HepG2 (cell line): ENCODE measurements at regions not wholly inside any gene's neighbourhood (a gene's known extent, or its start where the extent isn't known, plus 50 kb on each side); places are given as distances from the start of the nearest gene placed in this dataset.
A peak's percentile ranks its signal among the peaks of the same experiment; 100 is the strongest.

Source experiments
- ATAC-seq: fragments of 200-7000 bp; cut with Tn5 transposase; 3 replicates; pipeline ENCODE4 v1.9.1; 2020; ENCODE audit warnings: mild to moderate bottlenecking, moderate library complexity
- BruUV-seq: library from RNA; stranded (reverse); fragments of 400-500 nt; replicated peaks from 2 replicates; lab custom pipeline; 2021; lab: Mats Ljungman, UMichigan
- CTCF ChIA-PET: fragments of 300-600 bp; formaldehyde crosslinking; extraction: SDS; loops from one replicate; lab custom pipeline; 2021; ENCODE audit warnings: low total read pairs, inconsistent platforms, low intra/inter-chr PET ratio; lab: Yijun Ruan, JAX
- POLR2A ChIA-PET: fragments of 350-600 bp; sonication (Branson Sonifier 250); formaldehyde crosslinking; loops from one replicate; lab custom pipeline; 2020; ENCODE audit warnings: antibody characterized with exemption, inconsistent platforms; lab: Yijun Ruan, JAX
- DNase-seq: peaks from one replicate; pipeline ENCODE4 v3.0.0-alpha.2; 2015; ENCODE audit warnings: low spot score
- FAIRE-seq: peaks from 3 replicates; lab custom pipeline; 2011; peaks lifted over from hg19 to GRCh38; lab: Jason Lieb, UNC
- H2AFZ ChIP-seq: one replicate; pipeline ENCODE4 v1.6.1; 2011; ENCODE audit warnings: low read length, inconsistent platforms
- H3K27ac ChIP-seq: fragments of 300-600 bp; 3 replicates; pipeline ENCODE4 v1.8.0; 2011; ENCODE audit warnings: mixed run types, mild to moderate bottlenecking, mixed read lengths, low read length, inconsistent platforms; ENCODE audit not compliant: insufficient read depth; ENCODE audit errors: extremely low read length
- H3K27me3 ChIP-seq, 2 experiments: fragments of 200-600 bp in 1 of 2; 2 replicates in 1 of 2; 3 replicates in 1 of 2; pipeline versions ENCODE4 v1.6.0 to v1.8.0; 2011; ENCODE audit warnings: low read length in 2 of 2, mild to moderate bottlenecking in 2 of 2, moderate library complexity in 2 of 2, inconsistent platforms in 1 of 2; ENCODE audit not compliant: insufficient read depth in 2 of 2, control insufficient read depth in 1 of 2
- H3K36me3 ChIP-seq, 2 experiments: fragments of 200-600 bp in 1 of 2; replicated peaks in 1 of 2; 2 replicates in 1 of 2; 3 replicates in 1 of 2; pipeline versions ENCODE4 v1.5.1 to v1.8.0; 2011; ENCODE audit warnings: low read length in 2 of 2, inconsistent platforms in 1 of 2; ENCODE audit not compliant: insufficient read depth in 2 of 2, control insufficient read depth in 1 of 2
- H3K4me1 ChIP-seq: 2 replicates; pipeline ENCODE4 v1.5.1; 2012; ENCODE audit warnings: low read length, inconsistent platforms; ENCODE audit not compliant: insufficient read depth
- H3K4me2 ChIP-seq: 2 replicates; pipeline ENCODE4 v1.6.0; 2011; ENCODE audit warnings: low read depth, low read length, inconsistent platforms
- H3K4me3 ChIP-seq, 3 experiments: fragments of 200-600 bp in 1 of 3; sonication (generic), shearing (Covaris generic) in 1 of 3; replicated peaks in 1 of 3; 2 replicates each; pipeline ENCODE4 v1.5.1; 2011 to 2016; ENCODE audit warnings: low read length in 3 of 3, inconsistent platforms in 2 of 3, low read depth in 2 of 3, mild to moderate bottlenecking in 2 of 3, control low read depth in 1 of 3, mixed read lengths in 1 of 3; ENCODE audit not compliant: insufficient read depth in 1 of 3
- H3K79me2 ChIP-seq: one replicate; pipeline ENCODE4 v1.6.1; 2011; ENCODE audit warnings: low read length, inconsistent platforms; ENCODE audit not compliant: insufficient read depth
- H3K9ac ChIP-seq: 2 replicates; pipeline ENCODE4 v1.6.0; 2011; ENCODE audit warnings: mild to moderate bottlenecking, low read depth, low read length, inconsistent platforms; ENCODE audit not compliant: insufficient read depth
- H3K9me3 ChIP-seq: 2 replicates; pipeline ENCODE4 v1.5.1; 2012; ENCODE audit warnings: mild to moderate bottlenecking, low read length
- H4K20me1 ChIP-seq: 2 replicates; pipeline ENCODE4 v1.6.0; 2011; ENCODE audit warnings: inconsistent platforms, mild to moderate bottlenecking, low read length, moderate library complexity; ENCODE audit not compliant: insufficient read depth
- ATF7 ChIP-seq, 2 experiments: fragments of 450-650 bp in 1 of 2; sonication (generic) in 1 of 2; formaldehyde crosslinking in 1 of 2; IDR thresholded peaks; 2 replicates each; pipeline versions ENCODE4 v1.4.0 to v1.6.1; 2016 to 2020; ENCODE audit warnings: antibody characterized with exemption in 1 of 2, mild to moderate bottlenecking in 1 of 2, missing genetic modification reagents in 1 of 2
- ONECUT2 ChIP-seq: sonication (generic); formaldehyde crosslinking; IDR thresholded peaks from 2 replicates; pipeline ENCODE4 v1.4.0; 2020; ENCODE audit warnings: missing genetic modification reagents
- SP2 ChIP-seq: sonication (generic); formaldehyde crosslinking; IDR thresholded peaks from 2 replicates; pipeline ENCODE4 v1.5.1; 2020; ENCODE audit warnings: mild to moderate bottlenecking, missing genetic modification reagents
- ZNF703 ChIP-seq: sonication (generic); formaldehyde crosslinking; IDR thresholded peaks from 2 replicates; pipeline ENCODE4 v1.5.1; 2020; ENCODE audit warnings: missing genetic modification reagents, mild to moderate bottlenecking, moderate library complexity, borderline replicate concordance
- WGBS: methylation state at CpG from one replicate; pipeline ENCODE4 v1.1.6; 2017; ENCODE audit warnings: low lambda C conversion rate; 5-methylcytosine and 5-hydroxymethylcytosine counted together
- in situ Hi-C: cut with HindIII; loops from 2 replicates; pipeline ENCODE4 v1.10.0; 2017; ENCODE audit warnings: low pct_unique_long_range_greater_than_20kb; ENCODE audit not compliant: extremely low pct_ligation_motif_present
- intact Hi-C: fragments of 100-400 bp; cut with micrococcal nuclease; formaldehyde crosslinking; loops from one replicate; pipeline ENCODE4 v1.10.0; 2022; ENCODE audit not compliant: unreplicated experiment
- TF ChIP-seq, protein P1 (sequence below): IDR thresholded peaks from 2 replicates; pipeline ENCODE4 v1.6.1; 2016; ENCODE audit warnings: low read depth, missing genetic modification reagents, missing compliant biosample characterization
- TF ChIP-seq, protein P2 (sequence below): fragments of 450-650 bp; IDR thresholded peaks from 2 replicates; pipeline ENCODE4 v1.6.1; 2016
- TF ChIP-seq, protein P3 (sequence below): sonication (generic); formaldehyde crosslinking; IDR thresholded peaks from 2 replicates; pipeline ENCODE4 v1.4.0; 2020; ENCODE audit warnings: mild to moderate bottlenecking, missing genetic modification reagents

DNA sequence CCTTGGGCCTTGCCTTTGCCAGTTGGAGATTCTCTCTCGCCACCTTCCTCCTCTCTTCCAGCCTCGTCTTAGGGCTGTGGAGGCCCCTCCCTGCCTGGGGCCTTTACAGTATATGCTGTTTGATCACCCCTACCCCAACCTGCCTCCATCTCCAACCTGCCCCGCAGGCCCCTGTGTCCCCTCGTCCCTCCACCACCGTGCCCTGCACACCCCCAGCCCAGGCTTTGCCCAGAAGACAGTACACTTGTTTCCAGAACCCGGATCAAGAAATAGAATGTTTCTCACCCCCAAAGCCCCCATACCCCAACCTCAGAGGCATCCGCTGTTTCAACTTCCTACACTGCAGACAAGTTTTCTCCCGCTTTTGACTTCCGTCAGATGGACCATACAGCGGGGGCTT, 202.3 kb upstream of the C14orf180 start (continued):
- TF ChIP-seq, protein P1, sequence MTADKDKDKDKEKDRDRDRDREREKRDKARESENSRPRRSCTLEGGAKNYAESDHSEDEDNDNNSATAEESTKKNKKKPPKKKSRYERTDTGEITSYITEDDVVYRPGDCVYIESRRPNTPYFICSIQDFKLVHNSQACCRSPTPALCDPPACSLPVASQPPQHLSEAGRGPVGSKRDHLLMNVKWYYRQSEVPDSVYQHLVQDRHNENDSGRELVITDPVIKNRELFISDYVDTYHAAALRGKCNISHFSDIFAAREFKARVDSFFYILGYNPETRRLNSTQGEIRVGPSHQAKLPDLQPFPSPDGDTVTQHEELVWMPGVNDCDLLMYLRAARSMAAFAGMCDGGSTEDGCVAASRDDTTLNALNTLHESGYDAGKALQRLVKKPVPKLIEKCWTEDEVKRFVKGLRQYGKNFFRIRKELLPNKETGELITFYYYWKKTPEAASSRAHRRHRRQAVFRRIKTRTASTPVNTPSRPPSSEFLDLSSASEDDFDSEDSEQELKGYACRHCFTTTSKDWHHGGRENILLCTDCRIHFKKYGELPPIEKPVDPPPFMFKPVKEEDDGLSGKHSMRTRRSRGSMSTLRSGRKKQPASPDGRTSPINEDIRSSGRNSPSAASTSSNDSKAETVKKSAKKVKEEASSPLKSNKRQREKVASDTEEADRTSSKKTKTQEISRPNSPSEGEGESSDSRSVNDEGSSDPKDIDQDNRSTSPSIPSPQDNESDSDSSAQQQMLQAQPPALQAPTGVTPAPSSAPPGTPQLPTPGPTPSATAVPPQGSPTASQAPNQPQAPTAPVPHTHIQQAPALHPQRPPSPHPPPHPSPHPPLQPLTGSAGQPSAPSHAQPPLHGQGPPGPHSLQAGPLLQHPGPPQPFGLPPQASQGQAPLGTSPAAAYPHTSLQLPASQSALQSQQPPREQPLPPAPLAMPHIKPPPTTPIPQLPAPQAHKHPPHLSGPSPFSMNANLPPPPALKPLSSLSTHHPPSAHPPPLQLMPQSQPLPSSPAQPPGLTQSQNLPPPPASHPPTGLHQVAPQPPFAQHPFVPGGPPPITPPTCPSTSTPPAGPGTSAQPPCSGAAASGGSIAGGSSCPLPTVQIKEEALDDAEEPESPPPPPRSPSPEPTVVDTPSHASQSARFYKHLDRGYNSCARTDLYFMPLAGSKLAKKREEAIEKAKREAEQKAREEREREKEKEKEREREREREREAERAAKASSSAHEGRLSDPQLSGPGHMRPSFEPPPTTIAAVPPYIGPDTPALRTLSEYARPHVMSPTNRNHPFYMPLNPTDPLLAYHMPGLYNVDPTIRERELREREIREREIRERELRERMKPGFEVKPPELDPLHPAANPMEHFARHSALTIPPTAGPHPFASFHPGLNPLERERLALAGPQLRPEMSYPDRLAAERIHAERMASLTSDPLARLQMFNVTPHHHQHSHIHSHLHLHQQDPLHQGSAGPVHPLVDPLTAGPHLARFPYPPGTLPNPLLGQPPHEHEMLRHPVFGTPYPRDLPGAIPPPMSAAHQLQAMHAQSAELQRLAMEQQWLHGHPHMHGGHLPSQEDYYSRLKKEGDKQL (CRISPR knock-in tag), result no peak

DNA sequence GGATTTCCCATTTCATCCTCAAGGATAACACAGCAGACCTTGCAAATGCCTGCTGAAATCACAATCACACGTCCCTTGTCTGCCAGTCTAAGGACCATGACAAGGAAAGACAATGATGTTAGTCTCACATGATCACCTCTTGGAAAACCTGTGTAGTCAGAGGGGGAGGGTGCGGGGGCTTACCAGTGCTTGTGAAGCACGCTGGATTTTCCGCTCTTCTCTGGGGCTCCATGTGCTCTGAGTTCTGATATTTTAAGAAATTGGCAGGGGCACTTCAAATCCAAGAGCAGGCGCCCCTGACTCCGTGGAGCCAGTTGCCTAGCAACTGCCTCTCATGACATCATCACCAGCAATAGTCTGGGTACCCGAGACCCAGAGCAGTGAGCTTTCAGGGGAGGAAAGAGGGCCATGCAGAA, 200.9 kb upstream of the C14orf180 start:
- Histone ChIP-seq H4K20me1 (no peaks in the 10 kb centered on the region), H3K79me2 (no peaks in the 10 kb centered on the region), H3K4me3 (no peak overlapping the region), H2AFZ (no peak overlapping the region), H3K27ac (no peak overlapping the region), H3K9me3 (no peaks in the 10 kb centered on the region)
- WGBS, result 18% methylated on average over 7 of the region's 7 CpGs
- no peak for FAIRE-seq
- in situ Hi-C loops, result no loop called here
- intact Hi-C loops, result no loop called here
- ChIA-PET CTCF (no interaction called here), POLR2A (no interaction called here)
- no peak for TF ChIP-seq ONECUT2
- TF ChIP-seq ZNF703 (CRISPR knock-in tag), result no peak
- TF ChIP-seq, protein P2, sequence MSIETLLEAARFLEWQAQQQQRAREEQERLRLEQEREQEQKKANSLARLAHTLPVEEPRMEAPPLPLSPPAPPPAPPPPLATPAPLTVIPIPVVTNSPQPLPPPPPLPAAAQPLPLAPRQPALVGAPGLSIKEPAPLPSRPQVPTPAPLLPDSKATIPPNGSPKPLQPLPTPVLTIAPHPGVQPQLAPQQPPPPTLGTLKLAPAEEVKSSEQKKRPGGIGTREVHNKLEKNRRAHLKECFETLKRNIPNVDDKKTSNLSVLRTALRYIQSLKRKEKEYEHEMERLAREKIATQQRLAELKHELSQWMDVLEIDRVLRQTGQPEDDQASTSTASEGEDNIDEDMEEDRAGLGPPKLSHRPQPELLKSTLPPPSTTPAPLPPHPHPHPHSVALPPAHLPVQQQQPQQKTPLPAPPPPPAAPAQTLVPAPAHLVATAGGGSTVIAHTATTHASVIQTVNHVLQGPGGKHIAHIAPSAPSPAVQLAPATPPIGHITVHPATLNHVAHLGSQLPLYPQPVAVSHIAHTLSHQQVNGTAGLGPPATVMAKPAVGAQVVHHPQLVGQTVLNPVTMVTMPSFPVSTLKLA, result peak; percentile 74
- no peak for TF ChIP-seq SP2 (CRISPR knock-in tag)
- TF ChIP-seq, protein P3, sequence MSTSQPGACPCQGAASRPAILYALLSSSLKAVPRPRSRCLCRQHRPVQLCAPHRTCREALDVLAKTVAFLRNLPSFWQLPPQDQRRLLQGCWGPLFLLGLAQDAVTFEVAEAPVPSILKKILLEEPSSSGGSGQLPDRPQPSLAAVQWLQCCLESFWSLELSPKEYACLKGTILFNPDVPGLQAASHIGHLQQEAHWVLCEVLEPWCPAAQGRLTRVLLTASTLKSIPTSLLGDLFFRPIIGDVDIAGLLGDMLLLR (CRISPR knock-in tag), result no peak
- TF ChIP-seq ATF7 (IDR thresholded peaks at IDR 0.05), result peak; percentile 41; the same call in 1 of the 2 replicates
- no peak for TF ChIP-seq ATF7 (CRISPR knock-in tag; IDR thresholded peaks at IDR 0.05)
- TF ChIP-seq, all 625 proteins: peak for 2
- no TSS peak for BruUV-seq
- Histone ChIP-seq H3K36me3 (no peaks in the 10 kb centered on the region), H3K9ac (no peak overlapping the region), H3K27me3 (peaks cover 13 to 69% of the 10 kb centered on the region in 2 experiments), H3K4me2 (no peak overlapping the region), H3K4me1 (no peaks in the 10 kb centered on the region)
- DNase-seq, result no peak
- ATAC-seq, result no peak
